HEK293 (cell line): ENCODE measurements at regions not wholly inside any gene's neighbourhood (a gene's known extent, or its start where the extent isn't known, plus 50 kb on each side); places are given as distances from the start of the nearest gene placed in this dataset.

Experiments used
- BCL6B ChIP-seq: fragments of 450-650 bp; formaldehyde crosslinking; IDR thresholded peaks from 2 replicates; pipeline ENCODE4 v1.5.1; 2017; ENCODE audit warnings: missing biosample characterization, missing genetic modification characterization
- CTCF ChIP-seq: fragments of 450-650 bp; formaldehyde crosslinking; IDR thresholded peaks from 2 replicates; pipeline ENCODE4 v1.5.1; 2016; ENCODE audit warnings: missing biosample characterization, missing genetic modification characterization
- KLF16 ChIP-seq: fragments of 450-650 bp; formaldehyde crosslinking; IDR thresholded peaks from 2 replicates; pipeline ENCODE4 v1.5.1; 2017; ENCODE audit warnings: missing biosample characterization, missing genetic modification characterization
- KLF7 ChIP-seq: fragments of 450-650 bp; formaldehyde crosslinking; IDR thresholded peaks from 2 replicates; pipeline ENCODE4 v1.5.1; 2016; ENCODE audit warnings: missing biosample characterization, missing genetic modification characterization, borderline replicate concordance
- KLF9 ChIP-seq: fragments of 450-650 bp; formaldehyde crosslinking; IDR thresholded peaks from 2 replicates; pipeline ENCODE4 v1.5.1; 2016; ENCODE audit warnings: missing biosample characterization, missing genetic modification characterization, low read depth
- REST ChIP-seq: fragments of 450-650 bp; formaldehyde crosslinking; IDR thresholded peaks from 2 replicates; pipeline ENCODE4 v1.5.1; 2016; ENCODE audit warnings: missing biosample characterization, missing genetic modification characterization
- SETDB1 ChIP-seq: IDR thresholded peaks from one replicate; pipeline ENCODE4 v1.6.1; 2017; ENCODE audit warnings: mild to moderate bottlenecking, low read length, moderate library complexity, mixed read lengths; ENCODE audit not compliant: insufficient read length
- ZNF10 ChIP-seq: fragments of 450-650 bp; formaldehyde crosslinking; IDR thresholded peaks from 2 replicates; pipeline ENCODE4 v1.5.1; 2017; ENCODE audit warnings: missing biosample characterization, missing genetic modification characterization
- ZNF221 ChIP-seq: fragments of 450-650 bp; formaldehyde crosslinking; IDR thresholded peaks from 2 replicates; pipeline ENCODE4 v1.5.1; 2017; ENCODE audit warnings: missing biosample characterization, missing genetic modification characterization, borderline replicate concordance
- ZNF302 ChIP-seq: fragments of 450-650 bp; formaldehyde crosslinking; IDR thresholded peaks from 2 replicates; pipeline ENCODE4 v1.5.1; 2016; ENCODE audit warnings: missing biosample characterization, missing genetic modification characterization, low read depth
- ZNF510 ChIP-seq: fragments of 450-650 bp; formaldehyde crosslinking; IDR thresholded peaks from 2 replicates; pipeline ENCODE4 v1.5.1; 2018; ENCODE audit warnings: mild to moderate bottlenecking, missing genetic modification characterization, missing biosample characterization; ENCODE audit not compliant: insufficient replicate concordance
- ZNF624 ChIP-seq: fragments of 450-650 bp; formaldehyde crosslinking; IDR thresholded peaks from 2 replicates; pipeline ENCODE4 v1.5.1; 2017; ENCODE audit warnings: missing biosample characterization, missing genetic modification characterization
- ZNF830 ChIP-seq: fragments of 450-650 bp; IDR thresholded peaks from 2 replicates; pipeline ENCODE4 v1.5.0; 2018; ENCODE audit warnings: missing biosample characterization, missing genetic modification characterization, low read depth, mild to moderate bottlenecking, moderate library complexity

GRCh38 chr5:159736844-159737243 lies 179.4 kb upstream of the ADRA1B start:
- no peak for TF ChIP-seq ZNF10
- no peak for TF ChIP-seq BCL6B (tag by site-specific recombination)
- no peak for TF ChIP-seq KLF16 (tag by site-specific recombination)
- no peak for TF ChIP-seq ZNF302 (tag by site-specific recombination)
- TF ChIP-seq KLF9 (tag by site-specific recombination): no peak
- no peak for TF ChIP-seq ZNF624
- no peak for TF ChIP-seq CTCF
- no peak for TF ChIP-seq ZNF221 (tag by site-specific recombination)
- no peak for TF ChIP-seq ZNF510
- TF ChIP-seq KLF7: no peak
- TF ChIP-seq SETDB1: no peak
- TF ChIP-seq REST: no peak
- no peak for TF ChIP-seq ZNF830 (tag by site-specific recombination)
